HG02798 (cell line): ENCODE measurements at regions not wholly inside any gene's neighbourhood (a gene's known extent, or its start where the extent isn't known, plus 50 kb on each side); places are given as distances from the start of the nearest gene placed in this dataset.

Experiments
- ATAC-seq: cut with Tn5 transposase; IDR thresholded peaks from one replicate; pipeline ENCODE4 v1.9.1; 2021; ENCODE audit warnings: mild to moderate bottlenecking; ENCODE audit not compliant: unreplicated experiment, poor library complexity

- ATAC-seq: no peak
These were observed 269.0 kb upstream of the TPM1 start for GRCh38 chr15:62773369-62774165.

- no peak for ATAC-seq
These were observed 266.6 kb upstream of the TPM1 start for GRCh38 chr15:62775932-62776331.

- ATAC-seq: no peak
These were observed 264.9 kb upstream of the TPM1 start for GRCh38 chr15:62777671-62778070.

GRCh38 chr15:62779036-62779770 lies 263.3 kb upstream of the TPM1 start:
- no peak for ATAC-seq

GRCh38 chr15:62779899-62780298 lies 262.6 kb upstream of the TPM1 start:
- no peak for ATAC-seq

GRCh38 chr15:62781081-62781497 lies 261.5 kb upstream of the TPM1 start:
- ATAC-seq: no peak

GRCh38 chr15:62782071-62782841 lies 260.3 kb upstream of the TPM1 start:
- no peak for ATAC-seq

GRCh38 chr15:62782896-62783295 lies 259.7 kb upstream of the TPM1 start:
- no peak for ATAC-seq

GRCh38 chr15:62783303-62783957 lies 259.1 kb upstream of the TPM1 start:
- no peak for ATAC-seq

- no peak for ATAC-seq
These were observed 256.4 kb upstream of the TPM1 start for GRCh38 chr15:62785881-62786828.

- ATAC-seq: no peak
These were observed 255.1 kb upstream of the TPM1 start for GRCh38 chr15:62787401-62787800.

GRCh38 chr15:62788224-62788623 lies 254.3 kb upstream of the TPM1 start:
- ATAC-seq: no peak

- ATAC-seq: no peak
These were observed 252.0 kb upstream of the TPM1 start for GRCh38 chr15:62790546-62790945.

GRCh38 chr15:62791694-62792093 lies 250.9 kb upstream of the TPM1 start:
- no peak for ATAC-seq

- ATAC-seq: no peak
These were observed 249.4 kb upstream of the TPM1 start for GRCh38 chr15:62792986-62793751.

- ATAC-seq: no peak
These were observed 248.8 kb upstream of the TPM1 start for GRCh38 chr15:62793752-62794144.

GRCh38 chr15:62795171-62795570 lies 247.4 kb upstream of the TPM1 start:
- no peak for ATAC-seq
